ENCODE measurements at regions not wholly inside any gene's neighbourhood (a gene's known extent, or its start where the extent isn't known, plus 50 kb on each side); places are given as distances from the start of the nearest gene placed in this dataset.

DNA sequence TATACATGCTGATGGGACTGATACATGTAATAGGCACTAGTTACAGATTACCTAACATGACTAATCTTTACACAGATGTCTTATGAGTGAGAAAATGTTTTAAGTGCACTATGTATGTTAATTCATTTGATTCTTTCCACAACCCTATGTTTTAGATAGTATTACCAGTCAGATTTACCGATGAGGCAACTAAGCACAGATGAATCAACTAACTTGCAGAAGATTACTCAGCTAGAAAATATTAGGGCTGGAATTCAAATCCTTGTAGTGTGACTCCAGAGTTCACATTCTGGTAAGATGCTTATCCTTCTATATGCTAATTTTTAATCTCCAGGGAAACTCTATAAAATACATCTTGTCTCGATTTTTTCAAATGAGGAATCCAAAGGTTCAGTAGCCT lies 964.9 kb downstream of the REEP3 start:
- H3K27me3 ChIP-seq (replicated peaks; ENCODE audit: control insufficient read depth, insufficient read depth, low read length): no peaks in the 10 kb centered on the region
- CTCF ChIA-PET: no interaction called here
- H3K4me1 ChIP-seq: no peaks in the 10 kb centered on the region
- H3K36me3 ChIP-seq (ENCODE audit: control insufficient read depth, insufficient read depth, low read length): no peaks in the 10 kb centered on the region
- TF ChIP-seq, protein P1, sequence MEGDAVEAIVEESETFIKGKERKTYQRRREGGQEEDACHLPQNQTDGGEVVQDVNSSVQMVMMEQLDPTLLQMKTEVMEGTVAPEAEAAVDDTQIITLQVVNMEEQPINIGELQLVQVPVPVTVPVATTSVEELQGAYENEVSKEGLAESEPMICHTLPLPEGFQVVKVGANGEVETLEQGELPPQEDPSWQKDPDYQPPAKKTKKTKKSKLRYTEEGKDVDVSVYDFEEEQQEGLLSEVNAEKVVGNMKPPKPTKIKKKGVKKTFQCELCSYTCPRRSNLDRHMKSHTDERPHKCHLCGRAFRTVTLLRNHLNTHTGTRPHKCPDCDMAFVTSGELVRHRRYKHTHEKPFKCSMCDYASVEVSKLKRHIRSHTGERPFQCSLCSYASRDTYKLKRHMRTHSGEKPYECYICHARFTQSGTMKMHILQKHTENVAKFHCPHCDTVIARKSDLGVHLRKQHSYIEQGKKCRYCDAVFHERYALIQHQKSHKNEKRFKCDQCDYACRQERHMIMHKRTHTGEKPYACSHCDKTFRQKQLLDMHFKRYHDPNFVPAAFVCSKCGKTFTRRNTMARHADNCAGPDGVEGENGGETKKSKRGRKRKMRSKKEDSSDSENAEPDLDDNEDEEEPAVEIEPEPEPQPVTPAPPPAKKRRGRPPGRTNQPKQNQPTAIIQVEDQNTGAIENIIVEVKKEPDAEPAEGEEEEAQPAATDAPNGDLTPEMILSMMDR (IDR thresholded peaks at IDR 0.05; ENCODE audit: insufficient read depth in 1 of 2, low read depth in 1 of 2, low read length in 1 of 2, severe bottlenecking in 1 of 2, unreplicated experiment in 1 of 2): no peak
- POLR2A ChIA-PET: no interaction called here
- H3K27ac Mint-ChIP-seq (ENCODE audit: unreplicated experiment): no peak overlapping the region
- DNase-seq: no peak
- H3K36me3 Mint-ChIP-seq (ENCODE audit: insufficient read depth, unreplicated experiment): no peaks in the 10 kb centered on the region
- no peaks in the 10 kb centered on the region for H3K4me1 Mint-ChIP-seq (ENCODE audit: low read depth, unreplicated experiment)
- no peaks in the 10 kb centered on the region for H3K9me3 Mint-ChIP-seq (ENCODE audit: unreplicated experiment)
- no peaks in the 10 kb centered on the region for H3K27me3 Mint-ChIP-seq (ENCODE audit: insufficient read depth, unreplicated experiment)
- intact Hi-C loops (cut with micrococcal nuclease; ENCODE audit: unreplicated experiment): no loop called here
- no peak overlapping the region for H3K4me3 Mint-ChIP-seq (ENCODE audit: unreplicated experiment)
- no TSS peak for BruUV-seq (replicated peaks)
- no peak overlapping the region for H3K4me3 ChIP-seq (ENCODE audit: low read depth, low read length)
- H3K9me3 ChIP-seq: no peaks in the 10 kb centered on the region

DNA sequence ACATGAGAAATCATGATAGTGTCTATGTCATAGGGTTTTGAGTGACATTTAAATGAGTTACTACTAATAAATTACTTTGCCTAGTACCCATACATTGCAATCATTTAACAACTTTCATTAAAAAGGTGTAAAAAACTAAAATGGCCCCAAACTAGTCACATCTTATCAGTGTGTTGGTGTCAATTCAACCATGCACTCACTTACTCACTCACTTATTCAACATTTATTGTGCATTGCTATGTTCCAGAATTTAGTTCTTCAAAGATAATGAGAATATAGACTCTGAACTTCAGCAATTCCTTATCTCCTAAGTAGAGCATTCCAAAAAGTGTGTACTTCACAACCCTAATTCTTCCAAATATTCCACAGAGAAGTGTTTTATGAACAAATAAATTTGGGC lies 965.7 kb downstream of the REEP3 start:
- intact Hi-C loops (cut with micrococcal nuclease; ENCODE audit: unreplicated experiment): no loop called here

DNA sequence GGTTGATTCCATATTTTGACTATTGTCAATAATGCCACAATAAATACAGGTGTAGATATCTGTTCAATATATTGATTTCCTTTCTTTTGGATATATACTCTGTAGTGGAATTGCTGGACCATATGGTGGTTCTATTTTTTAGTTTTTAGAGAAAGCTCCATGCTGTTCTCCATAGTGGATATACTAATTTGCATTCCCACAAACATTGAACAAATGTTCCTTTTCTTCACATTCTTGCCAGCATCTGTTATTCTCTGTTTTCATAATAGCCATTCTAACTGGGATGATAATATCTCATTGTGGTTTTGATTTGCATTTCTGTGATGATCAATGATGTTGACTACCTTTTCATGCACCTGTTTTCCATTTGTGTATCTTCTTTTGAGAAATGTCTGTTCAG lies 973.7 kb downstream of the REEP3 start:
- Histone ChIP-seq H3K27me3 (replicated peaks; ENCODE audit: control insufficient read depth, insufficient read depth, low read length) (no peaks in the 10 kb centered on the region), H3K4me3 (ENCODE audit: low read depth, low read length) (no peak overlapping the region), H3K9me3 (no peaks in the 10 kb centered on the region), H3K36me3 (ENCODE audit: control insufficient read depth, insufficient read depth, low read length) (no peaks in the 10 kb centered on the region), H3K4me1 (no peaks in the 10 kb centered on the region)
- intact Hi-C loops (cut with micrococcal nuclease; ENCODE audit: unreplicated experiment): no loop called here
- H3K36me3 Mint-ChIP-seq (ENCODE audit: insufficient read depth, unreplicated experiment): no peaks in the 10 kb centered on the region
- no peaks in the 10 kb centered on the region for H3K9me3 Mint-ChIP-seq (ENCODE audit: unreplicated experiment)
- ChIA-PET CTCF (no interaction called here), POLR2A (no interaction called here)
- no peaks in the 10 kb centered on the region for H3K4me1 Mint-ChIP-seq (ENCODE audit: low read depth, unreplicated experiment)
- BruUV-seq (replicated peaks): no TSS peak
- TF ChIP-seq, protein P1 (IDR thresholded peaks at IDR 0.05; ENCODE audit: insufficient read depth in 1 of 2, low read depth in 1 of 2, low read length in 1 of 2, severe bottlenecking in 1 of 2, unreplicated experiment in 1 of 2): no peak
- H3K27ac Mint-ChIP-seq (ENCODE audit: unreplicated experiment): no peak overlapping the region
- peaks cover 6% of the 10 kb centered on the region for H3K27me3 Mint-ChIP-seq (ENCODE audit: insufficient read depth, unreplicated experiment)
- H3K4me3 Mint-ChIP-seq (ENCODE audit: unreplicated experiment): no peak overlapping the region
- DNase-seq: no peak

More for the DNA sequence above, 965.7 kb downstream of the REEP3 start:
- Histone ChIP-seq H3K27me3 (replicated peaks; ENCODE audit: control insufficient read depth, insufficient read depth, low read length) (no peaks in the 10 kb centered on the region), H3K9me3 (no peaks in the 10 kb centered on the region), H3K4me1 (no peaks in the 10 kb centered on the region), H3K4me3 (ENCODE audit: low read depth, low read length) (no peak overlapping the region), H3K36me3 (ENCODE audit: control insufficient read depth, insufficient read depth, low read length) (no peaks in the 10 kb centered on the region)
- Mint-ChIP-seq H3K27me3 (ENCODE audit: insufficient read depth, unreplicated experiment) (no peaks in the 10 kb centered on the region), H3K36me3 (ENCODE audit: insufficient read depth, unreplicated experiment) (no peaks in the 10 kb centered on the region), H3K9me3 (ENCODE audit: unreplicated experiment) (no peaks in the 10 kb centered on the region), H3K4me3 (ENCODE audit: unreplicated experiment) (no peak overlapping the region), H3K27ac (ENCODE audit: unreplicated experiment) (no peak overlapping the region), H3K4me1 (ENCODE audit: low read depth, unreplicated experiment) (no peaks in the 10 kb centered on the region)
- CTCF ChIA-PET: no interaction called here
- BruUV-seq (replicated peaks): no TSS peak
- TF ChIP-seq, protein P1 (IDR thresholded peaks at IDR 0.05; ENCODE audit: insufficient read depth in 1 of 2, low read depth in 1 of 2, low read length in 1 of 2, severe bottlenecking in 1 of 2, unreplicated experiment in 1 of 2): no peak
- POLR2A ChIA-PET: no interaction called here
- no peak for DNase-seq

All from Caco-2 (cell line).